HG03175 (cell line): ENCODE measurements at regions not wholly inside any gene's neighbourhood (a gene's known extent, or its start where the extent isn't known, plus 50 kb on each side); places are given as distances from the start of the nearest gene placed in this dataset.
"Not testable (repeated sequence)": the region's sequence is repeated elsewhere in the genome, so short reads cannot be mapped to it uniquely, and the experiment has no call there.

ENCODE experiments used
- ATAC-seq: cut with Tn5 transposase; IDR thresholded peaks from one replicate; pipeline ENCODE4 v1.9.1; 2021; ENCODE audit warnings: mild to moderate bottlenecking, moderate library complexity; ENCODE audit not compliant: unreplicated experiment

DNA sequence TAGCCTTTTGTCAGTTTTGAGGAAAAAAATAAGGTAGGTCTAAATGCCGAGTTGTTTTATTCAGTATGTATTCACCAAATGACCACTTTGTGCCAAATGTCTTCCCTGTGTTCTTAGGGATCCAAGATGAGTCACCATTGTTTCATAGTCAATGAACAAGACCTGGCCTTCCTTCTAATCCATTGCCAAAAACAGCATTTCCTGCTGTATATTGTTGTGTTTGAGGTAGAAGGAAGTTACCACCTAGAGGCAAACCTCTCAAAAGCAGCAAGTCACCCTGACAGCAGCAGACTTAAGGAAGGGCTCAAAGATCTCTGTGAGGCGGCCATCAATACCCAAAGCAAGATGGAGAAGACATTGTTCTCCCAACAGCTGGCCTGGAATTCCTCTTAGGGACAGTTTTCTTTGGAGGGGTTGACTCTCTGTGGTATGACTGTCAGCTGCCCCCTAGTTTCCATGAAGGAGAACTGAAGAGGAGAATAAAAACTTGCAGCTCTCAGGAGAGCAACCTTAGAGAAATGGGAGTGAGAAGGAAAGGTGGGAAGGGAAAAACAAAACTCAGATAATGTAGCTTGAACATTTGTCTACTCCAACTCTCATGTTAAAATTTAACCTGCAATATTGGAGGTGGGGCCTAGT lies 328.3 kb downstream of the LRATD1 start:
- ATAC-seq = no peak

DNA sequence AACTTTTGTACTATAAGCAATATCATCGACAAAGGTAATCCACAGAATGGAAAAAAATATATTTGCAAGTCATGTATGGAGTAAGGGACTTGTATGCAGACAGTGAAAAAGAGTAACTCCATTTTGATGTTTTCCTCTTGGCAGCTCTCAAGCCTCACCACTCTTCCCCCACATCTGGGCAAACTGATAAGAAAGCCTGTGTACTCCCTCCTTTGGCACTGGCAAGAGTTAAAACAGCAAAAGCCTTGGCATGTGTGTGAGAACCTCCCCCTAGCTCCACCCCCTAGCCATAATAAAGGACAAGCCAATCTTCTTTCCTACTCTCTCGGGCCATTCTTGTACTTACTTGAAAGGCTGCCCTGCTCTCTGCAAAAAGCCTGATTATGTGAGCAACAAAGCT lies 335.2 kb downstream of the LRATD1 start:
- ATAC-seq = no peak

DNA sequence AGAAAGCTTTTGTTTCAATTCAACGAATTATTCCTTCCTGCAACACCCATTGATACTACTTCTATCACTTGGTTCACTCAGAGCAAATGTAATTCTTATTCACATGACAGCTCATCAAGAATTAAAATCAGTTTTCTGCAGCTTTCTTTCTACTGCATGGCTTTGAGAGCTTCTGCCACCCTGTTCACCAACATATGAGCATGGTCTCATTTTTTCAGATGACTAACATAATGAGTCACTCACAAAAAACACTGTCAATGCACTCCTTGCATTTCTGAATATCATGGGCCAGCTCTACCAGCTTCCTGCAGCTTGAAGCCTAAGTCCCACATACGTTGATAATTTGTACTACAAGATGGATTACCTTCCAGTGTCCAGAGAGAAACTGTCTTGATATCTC lies 342.9 kb downstream of the LRATD1 start:
- no peak for ATAC-seq

DNA sequence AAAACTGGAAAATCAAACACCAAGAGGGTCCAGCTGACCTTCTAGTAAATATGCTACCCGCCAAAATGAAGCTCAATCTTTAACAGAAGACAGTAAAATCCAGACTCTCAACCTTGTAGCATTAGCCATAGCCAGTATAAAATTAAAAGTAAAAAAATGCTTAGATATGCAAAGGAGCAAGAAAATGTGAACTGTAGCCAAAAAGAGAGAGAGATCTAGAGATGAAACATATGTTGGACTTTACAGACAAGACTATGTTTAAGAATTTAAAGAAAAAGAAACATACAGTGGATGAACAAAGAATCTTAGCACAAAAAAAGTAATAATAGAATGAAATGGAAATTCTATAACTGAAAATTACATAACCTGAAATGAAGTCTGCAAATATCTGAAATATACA lies 344.5 kb downstream of the LRATD1 start:
- ATAC-seq = no peak

DNA sequence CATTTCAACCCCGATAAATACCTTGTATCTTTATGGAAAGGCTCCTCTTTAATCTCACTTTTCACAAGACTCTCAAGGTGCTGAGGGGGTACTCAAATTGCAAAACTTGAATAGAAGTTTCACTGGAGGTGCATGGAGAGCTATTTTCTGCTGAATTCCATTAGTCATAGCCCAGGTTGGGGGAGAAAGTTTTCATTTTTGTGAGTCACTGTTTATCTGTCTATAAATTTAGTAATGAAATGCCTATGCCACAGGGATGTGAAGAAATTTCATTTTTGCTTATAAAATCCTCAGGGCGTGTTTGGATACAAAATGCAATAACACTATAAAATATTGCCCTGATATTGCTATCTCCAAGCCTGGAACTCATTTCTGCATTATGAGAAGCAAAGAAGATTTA lies 346.3 kb downstream of the LRATD1 start:
- ATAC-seq = no peak

DNA sequence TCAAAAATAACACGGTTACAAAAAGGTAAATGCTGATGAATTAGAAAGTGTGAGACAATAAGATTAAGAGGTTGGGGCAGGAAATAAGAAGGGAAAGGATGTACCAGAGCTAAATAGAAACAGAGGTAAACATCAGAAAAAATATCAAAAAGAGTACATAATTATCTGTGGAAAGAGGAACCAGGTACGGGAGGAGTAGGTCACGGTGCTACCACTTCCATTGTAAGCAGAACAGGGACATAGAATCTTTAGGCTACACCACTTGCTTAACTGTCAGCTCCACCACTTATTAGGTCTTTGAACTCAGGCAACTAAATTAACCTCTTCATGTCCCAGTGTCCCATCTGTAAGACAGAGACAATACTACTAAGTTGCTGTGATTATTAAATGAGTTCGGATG lies 350.3 kb downstream of the LRATD1 start:
- ATAC-seq = no peak

DNA sequence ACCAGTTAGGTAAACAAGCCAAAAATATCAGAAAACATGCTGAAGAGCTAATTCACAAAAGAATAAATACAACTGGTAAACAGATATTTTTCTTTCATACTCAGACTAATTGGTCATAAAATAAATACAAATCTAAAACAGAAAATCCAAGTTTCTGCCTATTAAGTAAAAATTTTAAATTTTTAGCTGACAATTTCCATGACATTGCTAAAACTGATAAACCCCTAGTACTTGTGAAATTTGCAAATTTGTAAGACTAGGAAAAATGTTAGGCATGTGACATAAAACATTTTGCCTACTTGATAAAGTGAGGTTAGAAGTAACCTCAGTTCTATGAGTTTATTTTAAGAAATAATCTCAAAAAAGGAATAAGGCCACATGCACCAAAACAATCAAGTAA lies 356.1 kb downstream of the LRATD1 start:
- no peak for ATAC-seq

DNA sequence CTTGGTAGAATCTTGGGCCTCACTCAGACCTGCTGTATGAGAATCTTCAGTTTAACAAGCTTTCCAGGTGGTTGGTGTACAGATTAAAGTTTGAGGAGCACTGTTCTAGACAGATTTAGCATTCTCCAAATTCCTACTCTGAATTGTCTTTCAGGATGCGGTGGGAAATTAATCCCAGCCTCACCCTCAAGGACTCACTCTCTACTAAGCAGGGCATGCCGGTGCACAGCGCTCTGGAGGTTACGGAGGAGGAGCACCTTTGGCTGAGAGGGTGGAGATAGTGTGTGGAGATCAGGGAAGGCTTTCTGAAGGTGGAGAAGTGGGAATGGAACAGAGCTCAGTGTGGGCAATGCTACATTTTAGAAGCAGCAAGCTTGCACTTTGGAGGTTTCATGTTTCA lies 359.2 kb downstream of the LRATD1 start:
- ATAC-seq = no peak

DNA sequence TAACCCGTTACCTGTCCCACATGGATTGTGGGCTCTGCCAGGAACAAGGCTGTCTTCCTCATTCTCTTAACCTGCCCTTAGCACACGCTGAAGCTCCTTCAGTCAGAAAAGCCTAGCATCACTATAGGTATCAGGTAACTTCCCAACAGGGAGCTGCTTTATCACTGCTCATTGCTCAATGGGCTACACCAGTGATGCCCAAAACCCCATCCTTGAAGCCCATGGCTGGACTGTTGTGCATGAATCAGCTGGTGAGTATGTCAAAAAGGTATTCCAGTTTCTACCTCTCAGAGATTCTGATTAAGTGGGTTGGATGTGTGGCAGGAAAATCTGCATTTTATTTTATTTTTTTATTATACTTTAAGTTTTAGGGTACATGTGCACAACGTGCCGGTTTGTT lies 362.2 kb downstream of the LRATD1 start:
- no peak for ATAC-seq

DNA sequence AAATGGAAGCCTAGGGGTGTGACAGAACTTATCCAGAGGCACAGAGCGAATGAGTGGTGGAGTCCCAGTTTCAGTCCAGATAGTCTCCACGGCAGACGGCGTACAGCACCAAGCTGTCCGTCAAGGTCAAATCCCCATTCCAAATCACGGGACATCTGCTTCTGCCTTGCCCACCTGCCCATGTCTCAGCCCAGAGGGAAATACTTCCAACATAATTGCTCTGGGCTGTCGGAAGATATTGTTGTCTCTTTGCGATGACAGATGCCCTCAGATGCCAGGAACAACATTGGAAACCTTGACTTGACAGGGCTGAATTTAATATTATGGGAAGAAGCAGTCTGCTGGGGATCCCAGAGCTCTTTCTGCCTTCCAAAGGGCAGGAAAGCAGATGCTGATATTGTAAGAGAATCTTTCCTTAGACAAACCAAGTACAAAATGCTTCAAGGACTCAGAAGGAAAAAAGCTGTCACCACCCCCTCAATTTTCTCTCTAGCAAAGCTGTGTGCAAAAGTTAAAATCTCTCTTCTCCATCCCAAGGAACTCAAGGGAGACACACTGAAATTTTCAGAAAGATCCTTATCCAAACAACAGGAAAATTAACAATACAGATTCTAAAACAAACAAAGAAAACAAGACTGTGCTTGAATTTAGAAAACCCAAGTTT lies 364.0 kb downstream of the LRATD1 start:
- no peak for ATAC-seq

DNA sequence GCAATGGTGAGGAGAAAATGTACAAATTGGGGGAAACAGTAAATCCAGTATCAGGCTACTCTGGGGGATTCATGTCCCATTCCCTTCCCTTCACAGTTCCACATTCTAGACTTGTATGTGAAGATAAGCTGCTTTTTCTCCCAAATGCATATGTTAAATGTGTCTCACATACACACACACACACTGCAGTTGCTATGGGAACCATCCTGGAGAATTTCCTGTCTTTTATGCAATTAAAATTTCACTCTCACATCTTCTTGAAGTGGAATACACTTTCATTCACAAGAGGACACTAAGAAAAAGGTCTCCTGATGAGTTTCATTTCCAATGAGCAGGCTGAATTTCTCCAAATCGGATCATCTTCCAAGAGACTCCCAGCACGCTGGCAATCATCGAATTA lies 366.0 kb downstream of the LRATD1 start:
- ATAC-seq = no peak

DNA sequence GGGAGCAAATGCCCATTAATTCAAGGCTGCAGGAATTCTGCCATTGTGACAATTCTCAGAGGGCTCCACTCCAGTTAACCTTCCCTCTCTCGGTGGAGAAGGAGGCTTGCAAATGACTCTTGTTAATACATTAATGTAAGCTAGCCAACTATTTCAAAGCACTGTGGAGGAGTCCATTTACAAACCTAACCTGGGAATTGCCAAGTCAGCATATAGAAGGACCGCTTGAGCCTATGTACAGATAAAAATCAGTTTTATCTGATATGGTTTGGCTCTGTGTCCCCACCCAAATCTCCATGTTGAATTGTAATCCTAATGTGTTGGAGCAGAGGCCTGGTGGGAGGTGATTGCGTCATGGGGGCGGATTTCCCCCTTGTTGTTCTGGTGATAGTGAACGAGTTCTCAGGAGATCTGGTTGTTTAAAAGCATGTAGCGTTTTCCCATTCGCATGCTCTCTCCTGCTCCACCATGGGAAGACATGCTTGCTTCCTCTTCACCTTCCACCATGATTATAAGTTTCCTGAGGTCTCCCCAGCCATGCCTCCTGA lies 366.7 kb downstream of the LRATD1 start:
- ATAC-seq = no peak

DNA sequence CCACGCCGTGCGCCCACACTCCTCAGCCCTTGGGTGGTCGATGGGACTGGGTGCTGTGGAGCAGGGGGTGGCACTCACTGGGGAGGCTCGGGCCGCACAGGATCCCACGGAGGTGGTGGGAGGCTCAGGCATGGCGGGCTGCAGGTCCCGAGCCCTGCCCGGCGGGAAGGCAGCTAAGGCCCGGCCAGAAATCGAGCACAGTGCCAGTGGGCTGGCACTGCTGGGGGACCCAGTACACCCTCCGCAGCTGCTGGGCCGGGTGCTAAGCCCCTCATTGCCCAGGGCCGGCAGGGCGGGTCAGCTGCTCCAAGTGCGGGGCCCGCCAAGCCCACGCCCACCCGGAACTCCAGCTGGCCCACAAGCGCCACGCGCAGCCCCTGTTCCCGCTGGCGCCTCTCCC lies 370.0 kb downstream of the LRATD1 start:
- ATAC-seq = not testable (repeated sequence)

DNA sequence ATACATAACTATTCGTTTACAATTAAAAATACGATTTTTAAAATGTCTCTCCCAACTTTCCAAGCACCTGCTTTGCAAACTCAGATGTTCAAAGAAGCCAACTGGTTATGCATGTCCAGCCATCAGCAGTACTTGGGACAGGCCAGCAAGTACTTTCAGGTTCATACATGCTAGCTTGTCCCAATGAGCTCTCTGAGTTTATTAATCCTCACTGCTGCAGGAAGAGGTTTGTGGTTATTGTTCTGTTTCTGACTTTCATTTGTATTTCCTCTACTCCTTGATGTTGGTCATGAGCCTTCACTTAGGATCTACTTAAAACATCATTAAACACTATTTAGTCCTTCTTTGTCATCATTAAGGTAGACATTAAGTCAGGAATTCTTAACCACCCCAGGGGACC lies 374.1 kb downstream of the LRATD1 start:
- ATAC-seq = no peak

DNA sequence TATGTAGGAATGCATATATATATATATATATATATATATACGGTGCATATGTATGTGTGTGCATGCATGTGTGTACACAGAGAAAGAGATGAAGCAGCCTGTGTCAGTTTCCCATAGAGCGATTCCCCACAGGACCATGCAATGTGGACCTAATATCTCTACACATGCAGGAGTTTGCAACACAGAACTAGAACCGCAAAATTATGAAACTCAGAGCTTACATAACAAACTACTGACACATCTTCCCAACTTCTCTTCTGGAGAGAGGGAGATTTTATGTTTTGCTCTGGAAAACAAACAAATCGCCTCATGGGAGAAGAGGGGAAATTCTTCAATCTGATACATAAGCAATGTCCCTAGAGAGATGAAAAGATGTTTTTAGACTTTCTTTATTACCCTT lies 377.2 kb downstream of the LRATD1 start:
- no peak for ATAC-seq

DNA sequence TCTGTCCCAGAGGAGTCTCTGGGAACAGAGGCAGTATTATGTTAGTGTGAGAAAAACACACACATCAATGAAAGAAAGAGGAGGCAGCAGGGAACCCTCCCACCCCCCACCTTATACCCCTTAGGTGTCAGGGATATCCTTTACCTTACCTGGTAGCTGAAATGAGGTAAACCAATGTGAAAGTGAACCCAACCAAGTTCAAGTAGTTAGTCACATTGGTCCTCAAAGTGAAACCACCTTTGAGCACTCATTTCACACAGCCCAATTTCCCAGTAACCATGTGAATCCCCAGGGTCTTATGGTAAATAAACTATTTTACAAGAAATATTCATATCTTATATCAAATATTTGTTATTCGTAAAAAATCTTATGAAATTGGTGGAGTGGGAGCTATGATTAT lies 377.8 kb downstream of the LRATD1 start:
- ATAC-seq = no peak

DNA sequence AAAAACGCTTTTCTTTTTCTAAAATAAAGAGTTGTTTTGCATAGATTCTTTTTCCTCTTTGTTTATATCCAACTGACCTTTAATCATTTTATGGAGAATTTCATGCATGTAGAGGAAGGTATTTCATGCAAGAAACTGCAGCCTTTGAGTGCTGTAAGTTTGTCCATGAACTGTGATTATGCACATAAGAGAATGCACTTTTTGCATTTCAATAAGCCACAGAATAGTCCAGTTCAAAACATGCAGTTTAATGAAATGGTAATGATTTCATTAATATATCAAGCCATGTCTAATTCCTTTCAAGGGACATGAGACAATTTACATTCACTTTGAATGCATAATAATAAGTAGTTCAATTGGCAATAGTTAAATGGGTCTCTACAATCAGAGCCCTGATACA lies 386.3 kb downstream of the LRATD1 start:
- no peak for ATAC-seq

DNA sequence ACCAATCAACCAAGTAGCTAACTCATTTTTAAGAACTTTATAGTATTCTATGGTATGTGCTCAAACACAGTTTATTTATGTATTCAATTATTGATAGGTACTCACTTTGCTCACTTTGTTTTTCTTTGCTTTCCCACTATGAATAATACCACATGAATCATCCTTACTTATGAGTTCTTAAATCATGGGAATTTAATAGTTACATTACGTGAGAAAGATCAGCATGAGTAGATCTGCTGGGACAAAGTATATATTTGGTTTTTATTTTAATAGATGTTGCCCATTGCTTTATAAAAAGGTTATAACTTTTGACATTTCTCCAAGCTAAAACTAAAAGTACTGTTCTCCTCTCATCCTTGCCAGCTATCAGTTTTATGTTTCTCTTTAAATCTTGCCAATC lies 390.7 kb downstream of the LRATD1 start:
- no peak for ATAC-seq

DNA sequence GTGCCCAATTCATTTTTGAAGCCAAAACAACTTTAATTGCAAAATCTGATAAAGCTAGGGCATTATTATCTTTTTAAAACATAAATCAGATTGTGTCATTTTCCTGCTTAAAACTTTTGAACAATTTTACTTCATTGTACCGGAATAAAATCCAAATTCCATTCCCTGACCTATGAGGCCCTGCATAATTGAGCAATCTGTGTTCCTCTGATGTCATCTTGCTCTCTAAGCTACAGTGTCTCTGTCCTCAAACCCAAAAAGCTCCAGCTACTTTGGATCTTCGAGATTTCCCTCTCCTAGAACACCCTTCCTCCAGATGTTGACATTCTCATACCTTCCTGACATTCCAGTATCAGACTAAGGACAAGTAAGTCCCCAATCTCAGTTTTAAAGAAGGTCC lies 395.9 kb downstream of the LRATD1 start:
- no peak for ATAC-seq

DNA sequence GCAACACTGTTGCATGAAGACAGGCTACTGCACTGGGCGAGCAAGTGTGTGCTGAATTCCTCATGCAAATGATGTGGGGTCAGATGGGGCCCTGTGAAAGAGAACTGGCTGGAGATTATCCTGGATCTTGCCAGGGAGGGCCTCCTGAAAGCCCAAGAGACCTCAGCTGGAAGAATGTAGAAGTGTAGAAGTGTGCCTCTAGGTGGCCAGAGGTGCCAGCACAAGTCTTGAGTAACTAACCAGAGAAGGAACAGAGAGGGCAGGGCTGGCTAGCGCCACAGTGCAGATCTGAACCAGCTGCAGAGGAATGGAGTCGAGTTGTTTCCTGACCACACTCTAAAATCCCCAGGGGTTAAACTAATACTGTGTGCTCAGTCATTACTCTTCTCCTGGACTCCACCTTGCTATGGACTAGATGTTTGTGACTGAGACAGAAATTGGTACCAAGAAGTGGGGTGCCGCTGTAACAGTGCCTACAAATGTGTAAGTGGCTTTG lies 399.3 kb downstream of the LRATD1 start:
- peak; percentile 87 for ATAC-seq

DNA sequence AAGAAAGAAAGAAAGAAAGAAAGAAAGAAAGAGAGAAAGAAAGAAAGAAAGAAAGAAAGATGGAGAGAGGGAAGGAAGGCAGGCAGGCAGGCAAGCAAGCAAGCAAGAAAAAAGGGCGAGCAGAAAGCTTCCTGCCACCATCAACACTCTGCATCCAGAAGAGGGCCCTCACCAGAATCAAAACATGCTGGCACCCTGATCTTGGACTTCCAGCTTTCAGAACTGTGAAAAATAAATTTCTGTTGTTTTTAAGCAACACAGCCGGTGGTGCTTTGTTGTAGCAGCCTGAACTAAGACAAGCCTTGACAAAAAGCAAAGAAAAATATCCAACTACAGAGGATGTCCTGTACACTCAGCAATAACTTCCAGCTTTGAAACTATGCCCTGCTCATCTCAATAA lies 401.7 kb downstream of the LRATD1 start:
- no peak for ATAC-seq

DNA sequence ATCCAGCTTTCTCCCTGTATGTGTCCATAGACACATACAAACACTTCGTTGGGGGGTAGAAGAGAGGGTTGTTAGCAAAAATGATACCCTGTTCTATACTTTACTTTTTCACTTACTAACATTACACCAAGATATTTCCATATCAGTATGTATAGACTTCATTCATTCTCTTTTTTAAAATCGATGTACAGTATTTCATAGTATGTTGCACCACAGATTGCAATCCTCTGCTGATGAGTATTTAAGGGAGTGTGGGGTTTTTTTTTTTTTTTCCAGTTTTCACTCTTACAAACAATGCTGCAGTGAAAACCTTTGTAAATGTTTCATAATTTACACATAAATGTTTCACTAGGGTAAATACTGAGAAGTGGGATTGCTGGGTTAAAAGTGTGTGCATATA lies 402.3 kb downstream of the LRATD1 start:
- ATAC-seq = no peak
